ENCODE measurements at regions not wholly inside any gene's neighbourhood (a gene's known extent, or its start where the extent isn't known, plus 50 kb on each side); places are given as distances from the start of the nearest gene placed in this dataset.

GRCh38 chr7:95674101-95674500, 77.8 kb upstream of the PDK4 start:
- no peak for ATAC-seq
- no peak for DNase-seq
- intact Hi-C loops (cut with micrococcal nuclease) = no loop called here

GRCh38 chr7:95672434-95672833, 76.1 kb upstream of the PDK4 start:
- intact Hi-C loops (cut with micrococcal nuclease) = no loop called here
- ATAC-seq = no peak
- no peak for DNase-seq

- intact Hi-C loops (cut with micrococcal nuclease) = no loop called here
- ATAC-seq (no peak), DNase-seq (no peak)
Measured at GRCh38 chr7:95669513-95669912, 73.2 kb upstream of the PDK4 start.

GRCh38 chr7:95668504-95669018, 72.2 kb upstream of the PDK4 start:
- DNase-seq (no peak), ATAC-seq (peak; percentile 20)
- intact Hi-C loops (cut with micrococcal nuclease) = no loop called here

GRCh38 chr7:95662987-95663386, 66.7 kb upstream of the PDK4 start:
- intact Hi-C loops (cut with micrococcal nuclease) = no loop called here
- DNase-seq = no peak
- ATAC-seq = no peak

- ATAC-seq (peak; percentile 96), DNase-seq (no peak)
- intact Hi-C loops (cut with micrococcal nuclease) = no loop called here
Measured at GRCh38 chr7:95660023-95660434, 63.7 kb upstream of the PDK4 start.

- intact Hi-C loops (cut with micrococcal nuclease) = no loop called here
- no peak for DNase-seq
- ATAC-seq = no peak
Measured at GRCh38 chr7:95658676-95659075, 62.4 kb upstream of the PDK4 start.

GRCh38 chr7:95649546-95649945, 53.2 kb upstream of the PDK4 start:
- DNase-seq (no peak), ATAC-seq (no peak)
- intact Hi-C loops (cut with micrococcal nuclease) = no loop called here

GRCh38 chr7:95646350-95646749, 50.0 kb upstream of the PDK4 start:
- intact Hi-C loops (cut with micrococcal nuclease) = no loop called here
- DNase-seq (no peak), ATAC-seq (peak; percentile 34)

All from left ventricle myocardium superior (tissue), 1 donor.